HPDE6-E6E7 (cell line): ENCODE measurements at regions not wholly inside any gene's neighbourhood (a gene's known extent, or its start where the extent isn't known, plus 50 kb on each side); places are given as distances from the start of the nearest gene placed in this dataset.
A peak's percentile ranks its signal among the peaks of the same experiment; 100 is the strongest.
"Not testable (repeated sequence)": the region's sequence is repeated elsewhere in the genome, so short reads cannot be mapped to it uniquely, and the experiment has no call there.

Experiments
- DNase-seq: peaks from one replicate; pipeline ENCODE4 v3.0.0; 2011; ENCODE audit warnings: missing footprints; ENCODE audit errors: extremely low spot score

DNA sequence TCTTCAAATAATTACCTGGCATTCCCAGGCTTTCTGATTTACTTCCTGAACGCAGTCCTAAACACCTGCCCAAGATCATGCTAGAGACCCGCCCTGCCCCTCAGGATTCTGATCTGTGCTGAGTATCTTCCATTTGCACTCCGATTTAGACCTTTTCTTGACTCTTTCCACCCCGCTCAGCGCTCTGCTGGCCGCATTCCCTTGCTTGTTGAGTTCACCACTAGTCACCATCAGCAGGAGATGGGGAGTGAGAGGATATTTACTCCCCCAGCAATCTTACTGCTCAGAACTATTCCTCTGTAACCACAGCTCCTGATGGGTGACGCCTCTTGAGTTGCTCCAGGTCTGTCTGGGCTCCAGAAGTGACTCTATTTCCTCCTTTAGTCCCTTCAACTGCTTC is 419.4 kb upstream of the MIR17HG start:
- no peak for DNase-seq

GRCh38 chr13:90933097-90933826 is 414.2 kb upstream of the MIR17HG start:
- peak; percentile 16 for DNase-seq

DNA sequence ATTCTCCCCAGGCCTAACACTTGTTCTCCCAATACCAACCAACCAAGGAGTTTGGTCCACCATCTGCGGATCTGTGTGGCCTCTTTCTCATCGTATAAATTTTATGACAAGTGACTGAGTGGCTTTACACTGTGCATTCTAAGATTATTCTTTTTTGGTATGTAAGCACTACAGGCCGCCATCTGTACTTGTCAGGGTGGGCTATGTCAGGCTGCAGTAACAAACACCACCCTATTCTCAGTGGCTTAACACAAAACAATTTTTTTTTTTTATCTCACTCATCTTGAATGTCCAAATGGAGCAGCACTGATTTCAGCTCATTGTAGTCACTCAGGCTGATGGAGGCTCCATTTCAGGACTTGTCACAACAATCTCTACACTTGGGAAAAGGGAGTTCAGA is 412.7 kb upstream of the MIR17HG start:
- no peak for DNase-seq

DNA sequence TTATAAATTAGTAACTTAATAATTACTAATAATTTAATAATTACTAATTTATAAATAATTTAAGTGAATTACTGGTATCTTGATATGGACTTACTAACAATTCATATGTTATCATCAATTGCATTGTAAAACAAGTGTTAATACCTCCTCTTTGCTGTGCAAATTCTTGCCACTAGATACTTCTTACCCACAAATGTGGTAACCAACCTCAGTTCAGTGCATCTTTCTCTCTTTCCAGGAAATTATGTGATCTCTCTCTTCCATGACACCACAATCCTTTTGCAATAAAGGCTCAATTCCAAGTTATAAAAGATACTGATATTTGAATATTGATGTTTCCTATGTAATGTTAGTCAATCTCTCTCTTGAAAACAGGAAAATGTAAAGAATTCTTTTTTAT is 408.6 kb upstream of the MIR17HG start:
- no peak for DNase-seq

DNA sequence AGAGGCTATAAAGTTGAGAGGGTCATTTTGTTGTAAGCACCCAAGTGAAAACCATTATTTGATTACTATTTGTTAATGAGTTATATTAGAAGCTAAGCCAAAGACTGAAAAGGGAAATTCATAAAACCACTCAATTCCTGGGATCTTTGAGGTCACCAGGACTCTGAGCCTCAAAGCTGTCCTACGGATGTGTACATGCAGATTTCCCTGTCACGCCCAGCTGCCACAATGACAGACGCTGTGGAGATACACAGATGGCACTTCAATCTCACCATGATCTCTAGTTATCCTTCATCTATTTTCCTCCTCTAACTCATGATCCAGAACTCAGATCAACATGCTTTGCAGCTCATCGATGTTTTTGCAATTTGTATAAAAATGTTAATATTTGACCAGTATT is 403.5 kb upstream of the MIR17HG start:
- DNase-seq: no peak

- DNase-seq: not testable (repeated sequence)
These were observed 402.3 kb upstream of the MIR17HG start for GRCh38 chr13:90945146-90945545.

- not testable (repeated sequence) for DNase-seq
These were observed 401.4 kb upstream of the MIR17HG start for GRCh38 chr13:90946125-90946524.

- DNase-seq: no peak
These were observed 399.5 kb upstream of the MIR17HG start for GRCh38 chr13:90947976-90948375.

DNA sequence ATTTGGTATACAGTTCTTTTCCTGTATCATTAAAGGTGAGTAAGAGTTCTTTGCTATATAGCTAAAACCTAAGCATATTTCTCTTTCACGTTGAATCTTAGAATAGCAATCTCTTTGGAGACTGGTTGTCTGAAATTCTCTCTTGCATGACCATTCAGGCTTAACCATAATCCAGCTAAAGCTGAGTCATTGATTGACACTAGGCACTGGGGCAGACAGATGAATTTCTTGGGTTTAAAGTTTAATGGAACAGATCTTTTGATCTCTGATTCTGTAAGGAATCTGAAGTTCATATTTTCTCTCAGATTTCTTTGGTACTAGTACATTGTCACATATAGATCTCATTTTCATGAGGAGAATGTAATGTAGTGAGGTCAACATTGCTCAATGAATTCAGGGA is 397.3 kb upstream of the MIR17HG start:
- DNase-seq: peak; percentile 3

- no peak for DNase-seq
These were observed 395.8 kb upstream of the MIR17HG start for GRCh38 chr13:90951663-90952062.

- no peak for DNase-seq
These were observed 395.2 kb upstream of the MIR17HG start for GRCh38 chr13:90952326-90952725.

GRCh38 chr13:90954605-90955195 is 392.8 kb upstream of the MIR17HG start:
- DNase-seq: no peak

GRCh38 chr13:90956031-90956430 is 391.5 kb upstream of the MIR17HG start:
- DNase-seq: no peak

DNA sequence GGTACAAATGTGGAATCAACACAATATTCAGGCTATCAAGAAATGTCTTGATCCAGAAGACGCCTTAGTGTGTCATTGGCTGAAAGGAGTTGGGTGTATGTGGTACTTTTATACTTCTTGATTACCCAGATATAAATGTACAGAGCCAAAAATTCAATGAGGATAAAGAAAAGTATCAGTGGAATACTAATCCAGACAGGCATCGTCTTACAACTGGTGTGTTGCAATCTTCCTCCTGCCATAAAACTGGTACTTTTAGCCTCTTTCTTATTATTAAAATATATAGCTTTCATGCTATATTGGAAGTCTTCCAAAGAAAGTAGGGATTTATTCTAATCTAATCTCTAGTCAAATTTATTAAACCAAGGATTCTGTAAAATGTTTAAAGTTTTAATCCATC is 388.6 kb upstream of the MIR17HG start:
- DNase-seq: no peak

DNA sequence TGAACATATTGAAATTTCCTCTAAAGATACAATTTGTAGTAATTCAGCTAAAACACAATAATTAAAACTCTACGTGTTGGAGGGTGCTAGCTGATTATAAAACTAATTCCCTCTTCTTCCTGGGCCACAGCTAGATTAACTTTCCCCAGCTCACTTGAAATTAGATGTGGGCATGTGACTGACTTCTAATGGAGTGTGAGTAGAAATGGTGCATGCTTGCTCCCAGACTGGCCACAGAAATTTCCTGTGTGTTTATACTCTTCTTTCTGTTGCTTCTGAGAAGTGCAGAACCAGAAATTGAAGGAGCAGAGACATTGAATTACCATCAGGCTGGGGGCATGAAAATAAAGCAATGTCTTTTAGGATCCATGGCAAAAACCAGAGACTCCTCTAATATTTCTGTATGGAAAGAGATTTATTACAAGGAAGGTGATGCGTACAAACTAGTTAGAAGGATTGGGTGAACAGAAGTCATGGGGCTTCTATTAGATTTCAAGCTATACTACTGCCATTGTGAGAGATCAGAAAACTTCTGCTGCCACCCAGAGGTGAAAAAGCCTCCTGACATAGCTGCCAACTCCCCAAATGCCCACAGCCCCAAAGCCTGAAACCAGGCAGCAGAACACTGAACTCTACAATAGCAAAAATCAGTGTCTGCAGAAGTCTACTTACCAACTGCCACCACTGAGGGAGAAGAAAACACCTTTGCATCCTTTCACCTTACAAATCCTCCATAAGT is 379.2 kb upstream of the MIR17HG start:
- peak; percentile 45 for DNase-seq

- DNase-seq: no peak
These were observed 373.1 kb upstream of the MIR17HG start for GRCh38 chr13:90974249-90974975.

DNA sequence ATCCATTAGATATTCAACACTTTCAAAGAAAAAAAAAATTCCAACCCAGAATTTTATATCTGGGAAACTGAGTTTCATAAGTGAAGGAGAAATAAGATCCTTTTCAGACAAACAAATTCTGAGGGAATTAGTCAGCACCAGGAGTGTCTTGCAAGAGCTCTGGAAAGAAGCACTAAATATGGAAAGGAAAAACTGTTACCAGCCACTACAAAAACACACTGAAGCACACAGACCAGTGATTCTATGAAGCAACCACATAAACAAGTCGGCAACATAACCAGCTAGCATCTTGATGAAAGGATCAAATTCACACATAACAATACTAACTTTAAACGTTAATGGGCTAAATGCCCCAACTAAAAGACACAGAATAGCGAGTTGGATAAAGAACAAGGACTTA is 368.4 kb upstream of the MIR17HG start:
- no peak for DNase-seq

- no peak for DNase-seq
These were observed 362.7 kb upstream of the MIR17HG start for GRCh38 chr13:90984756-90985155.

- DNase-seq: no peak
These were observed 352.5 kb upstream of the MIR17HG start for GRCh38 chr13:90995001-90995400.

DNA sequence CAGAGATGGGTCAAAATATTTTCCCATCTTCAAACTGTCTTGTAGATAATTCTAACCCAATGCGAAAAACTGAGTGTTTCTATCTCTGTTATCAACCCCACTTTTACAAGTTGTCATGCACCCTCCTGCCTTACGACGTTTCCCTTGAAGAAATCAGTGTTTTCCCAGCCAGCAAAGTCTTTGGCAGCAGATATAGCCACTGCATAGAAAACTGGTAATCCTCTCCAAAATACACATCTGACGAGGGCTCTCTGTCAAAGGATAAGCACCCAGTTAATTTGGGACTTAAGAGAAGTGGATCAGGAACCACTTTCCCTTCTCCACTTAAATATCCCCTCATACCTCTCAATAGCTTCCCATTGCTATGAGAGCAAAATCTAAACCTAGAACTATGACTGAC is 351.9 kb upstream of the MIR17HG start:
- no peak for DNase-seq

DNA sequence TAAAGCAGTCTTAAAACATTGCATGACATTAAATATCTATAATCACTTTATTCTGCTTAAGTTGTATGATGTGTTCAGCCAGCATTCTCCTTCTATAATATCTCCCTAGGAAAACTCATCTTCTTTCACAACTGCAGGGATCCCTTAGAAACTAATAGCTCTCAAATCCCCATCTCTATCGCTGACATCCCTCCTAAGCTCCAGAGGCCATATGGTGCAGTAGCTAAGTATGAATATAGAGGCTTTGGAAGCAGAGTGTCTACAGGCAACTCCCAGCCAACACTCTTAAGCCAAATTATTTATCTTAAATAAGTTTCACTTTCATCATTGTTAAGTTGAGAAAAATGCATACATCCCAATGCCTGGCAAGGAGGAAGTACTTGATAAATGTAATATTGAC is 349.5 kb upstream of the MIR17HG start:
- DNase-seq: no peak

DNA sequence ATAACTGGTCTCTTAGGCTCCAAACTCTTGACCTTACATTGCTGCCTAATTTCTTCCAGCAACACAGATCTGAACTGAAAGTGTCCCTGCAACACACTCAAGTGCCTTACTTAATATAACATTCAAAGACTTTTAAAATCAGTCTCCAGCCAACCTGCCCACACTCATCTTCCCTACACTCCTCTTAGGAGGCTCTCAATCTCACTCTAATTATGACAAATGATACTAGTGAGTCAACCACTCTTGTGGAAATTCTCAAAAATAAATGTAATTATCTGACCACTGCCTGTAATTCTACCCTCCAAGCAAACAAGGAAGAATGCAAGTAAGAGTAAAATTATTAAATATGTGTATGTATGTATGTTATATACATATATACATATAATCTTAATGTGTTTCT is 348.1 kb upstream of the MIR17HG start:
- no peak for DNase-seq
